SKM-1 (cell line): ENCODE measurements at regions not wholly inside any gene's neighbourhood (a gene's known extent, or its start where the extent isn't known, plus 50 kb on each side); places are given as distances from the start of the nearest gene placed in this dataset.
"Not testable (repeated sequence)": the region's sequence is repeated elsewhere in the genome, so short reads cannot be mapped to it uniquely, and the experiment has no call there.

Experiments
- DNase-seq: peaks from one replicate; lab custom pipeline; 2025; ENCODE audit not compliant: unreplicated experiment; lab: John Stamatoyannopoulos, UW

DNA sequence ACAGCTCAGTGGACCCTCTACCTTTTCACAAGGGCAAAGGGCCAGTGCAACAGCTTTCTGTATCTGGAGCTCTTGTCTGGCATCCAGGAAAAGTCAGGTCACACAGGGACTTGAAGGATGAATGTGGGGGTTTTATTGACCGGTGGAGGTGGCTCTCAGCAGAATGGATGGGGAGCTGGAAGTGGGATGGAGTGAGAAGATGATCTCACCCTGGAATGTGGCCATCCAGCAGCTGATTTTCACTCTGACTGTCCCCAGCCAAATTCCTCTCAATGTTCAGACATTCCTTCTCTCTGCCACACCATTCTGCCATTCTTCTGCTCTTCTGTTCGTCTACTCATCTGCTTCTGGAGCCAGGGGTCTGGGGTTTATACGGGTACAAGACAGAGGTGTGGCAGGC, 1119.9 kb downstream of the TAF11L14 start:
- DNase-seq: no peak

DNA sequence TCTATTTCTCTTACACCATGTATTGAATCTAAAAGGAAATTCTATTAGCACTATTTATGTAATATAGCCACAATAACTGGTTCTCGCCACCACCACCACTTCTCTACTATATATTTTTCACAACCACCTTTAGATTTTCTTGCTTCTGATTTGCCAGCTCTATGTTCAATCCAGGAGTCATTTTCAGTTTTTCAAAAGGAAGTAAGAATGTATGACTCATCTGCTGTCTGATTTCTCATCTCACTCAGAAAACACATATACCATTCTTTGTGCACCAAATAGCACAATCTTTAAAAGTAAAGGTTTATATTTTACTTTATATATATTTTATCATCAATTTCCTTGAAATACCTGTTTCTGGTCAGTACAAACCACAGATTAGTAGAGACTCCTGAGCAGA, 1127.5 kb downstream of the TAF11L14 start:
- DNase-seq: no peak

DNA sequence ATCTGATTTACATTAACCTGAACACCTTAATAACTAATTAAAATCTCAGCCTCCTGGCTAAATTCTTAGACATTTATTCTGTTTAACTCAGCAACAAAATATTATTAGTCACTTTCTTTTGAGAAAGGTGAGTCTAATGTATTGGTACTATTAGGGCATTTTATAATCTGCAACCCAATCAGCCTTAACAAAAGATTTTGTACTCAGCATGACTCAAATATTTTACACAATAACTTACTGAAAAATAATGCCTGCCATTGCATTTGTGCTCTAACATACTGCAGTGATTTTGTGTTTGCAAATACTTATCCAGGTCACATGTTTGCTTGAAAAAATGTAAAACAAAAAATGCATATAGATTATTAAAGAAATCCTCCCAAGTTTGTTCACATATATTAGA, 1129.9 kb downstream of the TAF11L14 start:
- DNase-seq: no peak

DNA sequence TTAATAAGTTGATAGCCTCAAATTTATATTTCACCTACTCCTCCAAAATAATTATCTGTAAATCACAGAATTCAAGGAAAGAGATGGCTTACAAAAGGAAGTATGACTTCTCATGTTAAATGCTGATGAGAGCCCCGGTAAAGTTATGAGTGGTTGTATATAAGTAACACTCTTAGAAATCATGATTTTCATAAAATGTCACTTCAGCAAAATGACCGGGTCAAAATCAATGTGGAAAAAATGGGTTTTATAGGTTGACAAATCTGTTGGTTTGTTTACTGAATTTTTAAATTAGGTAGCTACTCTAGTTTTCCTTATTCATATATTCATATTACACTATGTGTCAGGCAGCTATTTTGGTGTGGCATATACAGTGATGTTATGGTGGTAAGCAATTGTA, 1131.0 kb downstream of the TAF11L14 start:
- no peak for DNase-seq

DNA sequence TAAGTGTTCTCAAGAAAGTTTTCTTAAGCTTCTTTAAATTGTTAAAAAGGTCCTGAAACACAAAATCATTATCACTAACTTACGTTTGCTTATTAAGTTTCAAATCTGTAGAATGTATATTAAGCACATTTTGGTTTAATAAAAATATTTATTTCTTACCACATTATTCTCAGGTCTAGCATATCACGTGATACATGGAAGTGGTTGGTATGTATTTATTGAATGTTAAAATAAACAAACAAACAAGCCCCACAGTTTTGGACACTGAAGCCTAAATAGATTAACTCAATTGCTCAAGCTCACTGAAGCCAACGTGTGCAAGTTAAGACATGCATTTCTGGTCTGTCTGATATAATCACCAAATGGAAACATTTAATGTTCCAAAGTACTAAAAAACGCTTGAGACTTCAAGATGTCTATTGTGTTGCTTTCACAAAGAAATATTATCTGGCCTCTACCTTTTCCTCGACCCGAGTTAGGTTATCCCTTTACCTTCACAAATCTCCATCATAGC, 1136.9 kb downstream of the TAF11L14 start:
- DNase-seq: no peak

DNA sequence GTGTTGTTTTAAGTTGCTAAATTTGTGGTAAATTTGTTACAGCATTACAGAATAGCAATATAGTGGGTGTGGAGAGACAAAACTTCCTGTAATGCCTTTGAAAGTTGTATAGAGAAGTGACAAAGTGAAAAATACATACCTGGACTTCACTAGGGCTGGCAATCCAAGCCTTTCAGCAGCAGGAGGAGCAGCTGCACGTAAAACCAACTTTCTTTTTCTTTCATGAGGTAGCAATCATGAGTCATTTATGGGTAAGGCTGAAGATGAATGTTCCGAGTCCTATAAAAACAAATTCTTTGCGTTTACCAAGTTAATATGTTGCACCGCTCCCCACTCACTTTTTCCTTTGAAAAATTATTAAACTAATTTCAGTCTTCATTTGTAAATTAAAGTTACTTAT, 1138.2 kb downstream of the TAF11L14 start:
- no peak for DNase-seq

DNA sequence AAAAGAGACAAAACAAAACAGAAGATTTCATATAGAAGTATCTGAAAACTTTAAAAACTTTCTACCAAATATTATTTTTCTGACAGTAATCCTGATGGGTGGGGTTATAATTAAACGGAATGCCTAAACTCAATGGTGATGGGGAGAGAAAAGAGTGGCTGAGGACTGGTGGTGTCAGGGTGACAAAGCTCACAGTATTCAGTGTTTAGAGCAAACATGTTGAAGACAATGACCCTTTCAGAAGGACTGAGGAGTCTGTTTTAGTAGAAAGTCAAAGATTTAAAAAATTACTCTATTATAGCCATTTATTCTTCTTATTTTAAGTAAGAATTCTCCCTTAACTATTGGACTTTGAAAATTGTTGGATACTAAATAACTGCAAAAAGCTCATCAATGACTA, 1144.0 kb downstream of the TAF11L14 start:
- DNase-seq: no peak

DNA sequence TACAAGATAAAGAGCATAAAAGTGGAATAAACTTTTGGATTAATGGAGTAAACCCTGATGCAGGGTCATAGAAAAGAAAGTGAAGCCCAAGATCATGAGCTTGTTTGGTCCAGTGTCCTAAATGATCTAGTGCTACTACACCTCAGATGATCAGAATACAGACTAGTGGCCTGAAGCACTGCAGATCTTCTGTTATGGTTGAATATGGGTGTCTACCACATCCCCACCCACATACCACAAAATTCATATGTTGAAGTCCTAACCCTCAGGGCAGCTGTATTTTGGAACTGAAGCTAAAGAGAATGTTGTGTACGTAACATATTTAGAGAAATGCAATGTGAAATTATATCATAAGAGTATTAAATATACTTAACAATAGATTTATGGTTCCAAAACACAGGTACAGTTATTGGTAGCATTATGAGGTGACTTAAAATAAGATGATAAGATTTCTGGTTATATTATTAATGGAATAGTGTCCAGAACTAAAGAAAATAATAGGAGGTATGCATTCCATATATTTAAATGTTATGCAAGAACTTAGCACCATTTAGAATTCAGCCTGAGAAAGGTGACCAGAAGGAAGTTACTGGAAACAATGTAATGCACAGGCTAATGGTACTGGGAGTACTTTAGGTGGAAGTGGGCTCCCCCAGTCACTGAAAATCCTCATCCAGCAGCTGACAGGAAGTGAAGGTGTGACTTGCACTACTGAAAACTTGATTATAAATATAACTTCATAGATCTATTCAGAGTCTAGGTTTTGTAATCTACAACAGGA, 1155.1 kb downstream of the TAF11L14 start:
- DNase-seq: no peak

DNA sequence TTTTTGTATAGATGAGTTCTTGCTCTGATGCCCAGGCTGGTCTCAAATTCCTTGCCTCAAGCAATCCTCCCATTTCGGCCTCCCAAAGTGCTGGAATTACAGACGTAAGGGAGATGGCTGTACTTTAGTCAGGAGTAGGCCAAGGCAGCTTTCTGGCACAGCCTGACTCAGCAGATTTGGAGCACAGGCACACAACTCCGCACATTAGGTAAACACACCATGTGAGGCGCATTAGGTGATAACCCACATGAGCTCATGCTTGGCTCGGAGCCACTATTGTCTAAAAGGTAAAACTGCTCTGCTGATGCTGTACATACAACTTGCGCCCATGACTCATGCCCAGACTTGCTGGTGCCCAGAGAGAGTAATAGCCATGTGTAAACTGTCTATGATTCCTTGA, 1157.9 kb downstream of the TAF11L14 start:
- DNase-seq: no peak

DNA sequence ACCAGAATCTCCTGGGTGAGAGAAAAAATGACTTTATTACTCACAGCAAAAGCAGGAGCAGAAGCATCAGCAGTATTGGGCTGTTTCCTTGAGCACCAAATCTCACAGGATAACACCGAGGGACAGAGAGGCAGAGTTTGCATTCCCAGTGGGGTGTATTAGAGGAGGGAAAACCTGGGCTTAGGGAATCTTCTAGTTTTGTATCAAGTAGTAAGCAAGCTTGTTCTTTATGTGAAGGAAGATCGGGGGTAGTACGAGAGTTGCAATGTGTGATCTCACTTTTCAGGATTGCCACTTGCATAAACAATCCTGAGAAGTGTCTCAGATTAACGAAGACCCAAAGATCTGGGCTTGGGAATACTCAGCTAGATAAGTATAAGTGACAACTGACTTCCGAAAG, 1163.0 kb downstream of the TAF11L14 start:
- no peak for DNase-seq

DNA sequence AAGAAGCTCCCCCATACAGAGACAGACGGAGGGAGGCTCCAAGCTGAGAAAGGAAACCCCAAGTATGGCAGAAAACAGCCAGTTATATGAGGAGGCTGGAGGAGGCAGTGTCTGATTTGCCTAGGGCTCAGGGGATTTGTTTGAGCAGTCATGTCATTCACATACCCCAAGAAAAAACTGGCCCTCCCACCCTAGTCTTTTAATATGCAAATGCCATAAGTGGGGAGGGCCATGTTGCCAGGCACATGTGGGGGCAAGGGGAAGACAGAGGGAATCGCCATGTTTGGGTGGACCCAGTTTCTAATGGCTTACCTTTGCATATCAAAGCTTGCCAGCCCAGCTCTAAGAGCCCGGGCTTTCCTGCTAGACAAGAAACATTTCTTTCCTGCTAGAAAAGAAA, 1163.8 kb downstream of the TAF11L14 start:
- no peak for DNase-seq

DNA sequence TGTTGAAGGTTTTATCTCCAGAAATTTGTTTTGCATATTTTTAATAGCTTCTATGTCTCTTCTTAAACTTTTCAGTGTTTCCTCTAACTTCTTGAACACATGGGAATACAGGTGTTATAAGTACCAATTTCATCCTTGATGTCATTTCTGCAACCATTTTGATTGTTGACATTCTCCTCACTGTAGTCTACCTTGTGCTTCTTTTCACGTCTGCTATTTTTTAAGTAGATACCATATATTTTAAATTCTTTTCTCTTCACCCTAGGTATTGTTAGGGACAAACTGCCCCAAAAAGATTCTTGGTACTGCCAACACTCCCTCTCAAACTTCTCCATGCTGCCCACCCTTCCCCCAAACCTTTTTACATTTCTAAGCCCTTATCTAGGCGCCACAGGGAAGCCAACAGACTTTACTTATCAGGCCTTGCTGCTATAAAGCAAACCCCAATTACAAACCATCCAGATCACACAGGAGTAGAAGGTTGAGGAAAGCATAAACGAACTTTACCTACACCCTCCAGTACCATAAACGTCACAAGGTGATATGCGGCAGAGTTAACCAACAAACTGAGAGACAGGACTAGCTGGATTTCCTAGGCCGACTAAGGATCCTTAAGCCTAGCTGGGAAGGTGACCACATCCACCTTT, 1165.3 kb downstream of the TAF11L14 start:
- DNase-seq: no peak

DNA sequence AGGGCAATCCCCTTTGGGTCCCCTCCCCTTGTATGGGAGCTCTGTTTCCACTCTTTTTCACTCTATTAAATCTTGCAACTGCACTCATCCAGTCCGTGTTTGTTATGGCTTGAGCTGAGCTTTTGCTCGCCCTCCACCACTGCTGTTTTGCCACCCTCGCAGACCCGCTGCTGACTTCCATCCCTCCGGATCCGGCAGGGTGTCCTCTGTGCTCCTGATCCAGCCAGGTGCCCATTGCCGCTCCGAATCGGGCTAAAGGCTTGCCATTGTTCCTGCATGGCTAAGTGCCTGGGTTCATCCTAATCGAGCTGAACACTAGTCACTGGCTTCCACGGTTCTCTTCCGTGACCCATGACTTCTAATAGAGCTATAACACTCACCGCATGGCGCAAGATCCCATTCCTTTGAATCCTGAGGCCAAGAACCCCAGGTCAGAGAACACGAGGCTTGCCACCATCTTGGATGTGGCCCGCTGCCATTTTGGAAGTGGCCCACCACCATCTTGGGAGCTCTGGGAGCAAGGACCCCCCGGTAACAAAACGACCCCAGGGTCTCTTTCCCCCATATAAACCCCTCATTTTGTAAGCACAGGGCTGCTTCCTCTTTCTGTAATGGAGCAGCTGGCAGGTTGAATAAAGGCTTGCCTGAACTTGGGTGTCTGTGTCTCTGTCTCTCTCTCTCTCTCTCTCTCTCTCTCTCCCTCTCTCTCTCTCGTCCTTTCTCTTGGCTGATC, 1166.2 kb downstream of the TAF11L14 start:
- DNase-seq: no peak

DNA sequence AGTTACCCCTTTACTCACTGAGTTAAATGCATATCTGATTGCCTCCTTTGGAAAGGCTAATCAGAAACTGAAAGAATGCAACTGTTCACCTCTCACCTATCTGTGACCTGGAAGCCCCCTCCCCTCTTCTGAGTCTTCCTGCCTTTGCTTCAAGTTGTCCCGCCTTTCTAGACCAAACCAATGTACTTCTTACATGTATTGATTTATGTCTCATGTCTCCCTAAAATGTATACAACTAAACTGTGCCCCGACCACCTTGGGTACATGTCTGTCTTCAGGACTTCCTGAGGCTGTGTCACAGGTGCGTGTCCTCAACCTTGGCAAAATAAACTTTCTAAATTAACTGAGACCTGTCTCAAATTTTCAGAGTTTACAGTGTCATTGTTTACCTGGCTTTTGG, 1167.2 kb downstream of the TAF11L14 start:
- not testable (repeated sequence) for DNase-seq

DNA sequence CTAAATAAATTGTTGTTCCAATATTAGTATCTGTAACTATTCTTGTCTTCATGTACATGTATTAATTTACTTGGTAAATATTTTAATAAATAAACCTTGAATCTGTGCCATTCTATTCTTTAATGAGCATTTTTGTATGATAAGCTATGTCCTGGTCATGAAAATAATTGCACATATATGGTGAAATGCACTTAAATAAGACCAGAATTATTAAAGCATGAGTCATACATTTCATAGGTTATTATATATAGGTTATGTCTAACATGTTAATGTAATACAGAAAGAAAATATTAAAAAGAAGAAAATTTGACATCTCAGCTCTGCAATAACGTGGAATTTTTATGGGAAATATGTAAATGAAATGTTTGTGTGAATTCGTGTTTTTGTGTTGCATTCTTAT, 1168.1 kb downstream of the TAF11L14 start:
- DNase-seq: no peak

DNA sequence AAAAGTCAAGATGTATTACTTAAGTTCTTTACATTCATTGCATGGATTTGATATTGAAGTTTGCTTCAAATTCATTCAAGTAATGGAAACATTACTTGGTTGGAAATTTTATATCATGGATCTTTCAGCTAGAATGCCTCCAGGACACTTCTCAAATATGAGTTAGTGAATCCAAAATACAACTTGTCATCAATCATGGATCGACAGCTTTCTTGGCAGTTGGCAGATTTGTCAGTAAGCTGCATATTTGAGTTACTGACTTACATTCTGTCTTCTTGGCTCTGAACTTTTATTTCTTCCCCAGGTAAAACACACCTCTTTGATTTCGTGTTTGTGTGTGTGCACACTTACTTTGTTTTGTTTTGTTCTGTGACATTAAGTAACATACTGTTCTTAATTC, 1171.1 kb downstream of the TAF11L14 start:
- DNase-seq: no peak

DNA sequence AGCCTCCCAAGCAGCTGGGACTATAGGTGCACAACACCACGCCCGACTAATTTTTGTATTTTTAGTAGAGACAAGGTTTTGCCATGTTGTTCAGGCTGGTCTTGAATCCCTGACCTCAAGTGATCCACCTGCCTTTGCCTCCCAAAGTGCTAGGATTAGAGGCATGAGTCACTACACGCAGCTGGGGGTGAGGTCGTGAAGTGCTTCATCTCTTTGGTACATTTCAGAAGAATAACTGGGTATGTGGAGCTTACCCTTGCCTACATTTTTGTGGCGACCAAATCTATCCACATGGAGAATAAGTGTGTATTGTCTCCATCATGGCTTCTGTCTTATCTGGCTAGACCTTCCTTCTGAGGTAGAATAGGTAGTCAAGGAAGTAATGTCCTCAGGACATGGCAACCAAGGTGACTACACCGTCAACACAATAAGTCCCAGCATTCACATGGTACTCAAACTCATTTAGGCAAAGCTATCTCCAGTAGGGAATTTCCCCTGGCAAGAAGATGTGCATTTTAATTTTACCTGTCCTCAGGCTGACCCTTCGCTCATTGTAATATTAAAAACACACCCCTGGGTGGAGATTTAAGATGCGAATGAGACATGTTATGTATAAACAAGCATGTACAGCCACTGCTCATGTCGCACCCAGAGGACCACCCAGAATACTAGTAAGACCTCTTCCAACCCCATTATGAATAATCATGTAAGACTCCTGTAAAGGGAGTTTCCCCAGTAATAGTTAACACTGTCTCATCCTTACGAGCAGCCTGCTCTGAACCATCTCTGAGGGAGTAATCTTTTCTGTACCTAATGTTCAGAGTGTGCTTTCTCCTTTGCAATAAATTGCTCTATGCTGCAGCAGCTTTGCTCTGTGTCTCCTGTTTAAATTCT, 1173.2 kb downstream of the TAF11L14 start:
- no peak for DNase-seq

DNA sequence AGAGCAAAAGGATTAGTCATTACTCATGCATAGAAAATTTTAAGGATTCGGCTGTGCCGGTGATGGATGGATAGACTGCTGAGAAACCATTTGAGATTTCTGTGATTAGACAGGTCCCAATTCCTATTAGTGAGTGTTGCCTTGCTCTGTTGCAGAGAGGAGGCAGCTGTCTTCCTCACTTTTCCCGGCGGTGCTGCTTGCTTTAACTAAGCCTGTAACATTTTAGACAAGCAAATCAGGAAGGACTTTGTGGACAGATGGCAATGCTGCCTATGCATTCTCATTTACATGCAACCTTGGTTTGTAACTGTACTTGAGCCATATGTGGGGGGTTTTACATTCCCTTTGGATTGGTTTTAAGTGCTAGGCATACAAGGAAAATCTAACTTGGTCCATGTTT, 1176.3 kb downstream of the CDH18 start:
- no peak for DNase-seq

DNA sequence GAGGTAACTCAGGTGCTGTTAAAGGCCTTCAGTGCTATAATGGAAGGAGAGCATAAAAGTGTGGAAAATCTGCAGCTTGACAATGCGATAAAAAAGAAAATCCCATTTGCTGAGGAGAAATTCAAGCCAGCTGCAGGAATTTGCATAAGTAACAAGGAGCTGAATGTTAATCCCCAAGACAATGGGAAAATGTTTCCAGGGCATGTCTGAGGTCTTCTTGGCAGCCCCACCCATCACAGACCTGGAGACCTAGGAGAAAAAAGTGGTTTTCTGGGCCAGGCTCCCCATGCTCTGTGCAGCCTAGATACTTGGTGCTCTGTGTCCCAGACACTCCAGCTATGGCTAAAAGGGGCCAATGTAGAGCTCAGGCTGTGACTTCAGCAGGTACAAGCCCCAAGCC, 1159.6 kb downstream of the CDH18 start:
- DNase-seq: no peak

DNA sequence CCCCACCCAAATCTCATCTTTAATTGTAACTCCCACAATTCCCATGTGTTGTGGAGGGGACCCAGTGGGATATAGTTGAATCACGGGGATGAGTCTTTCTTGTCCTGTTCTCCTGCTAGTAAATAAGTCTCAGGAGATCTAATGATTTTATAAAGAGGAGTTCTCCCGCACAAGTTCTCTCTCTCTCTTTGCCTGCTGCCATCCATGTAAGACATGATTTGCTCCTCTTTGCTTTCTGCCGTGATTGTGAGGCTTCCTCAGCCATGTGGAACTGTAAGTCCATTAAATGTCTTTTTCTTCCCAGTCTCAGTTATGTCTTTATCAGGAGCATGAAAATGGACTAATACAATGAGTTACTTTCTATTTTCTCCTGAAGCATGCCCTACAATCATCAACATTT, 1158.5 kb downstream of the CDH18 start:
- no peak for DNase-seq

DNA sequence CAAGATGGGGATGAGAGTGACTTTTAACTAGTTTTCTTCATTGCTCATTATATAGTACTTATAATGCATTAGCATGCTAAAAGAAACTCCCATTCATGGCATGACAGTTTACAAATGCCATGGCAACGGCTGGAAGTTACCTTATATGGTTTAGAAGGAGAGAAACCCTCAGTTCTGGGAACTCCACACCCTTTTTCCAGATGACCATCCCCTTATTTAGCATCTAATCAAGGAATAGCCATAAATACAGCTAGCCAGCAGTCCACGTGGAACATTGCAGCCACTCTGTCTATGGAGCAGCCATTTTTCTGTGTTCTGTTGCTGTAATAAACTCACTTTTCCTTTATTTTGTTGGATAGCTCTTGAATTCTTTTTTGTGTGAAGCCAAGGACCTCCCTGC, 1137.8 kb downstream of the CDH18 start:
- no peak for DNase-seq
